ENCODE measurements at regions not wholly inside any gene's neighbourhood (a gene's known extent, or its start where the extent isn't known, plus 50 kb on each side); places are given as distances from the start of the nearest gene placed in this dataset.

GRCh38 chr18:42185486-42185885, 230.5 kb downstream of the PIK3C3 start:
- no peak for DNase-seq

- no peak for DNase-seq
These were observed 232.8 kb downstream of the PIK3C3 start for GRCh38 chr18:42187611-42188380.

- no peak for DNase-seq
These were observed 235.6 kb downstream of the PIK3C3 start for GRCh38 chr18:42190643-42191042.

- DNase-seq = no peak
These were observed 237.5 kb downstream of the PIK3C3 start for GRCh38 chr18:42192251-42193248.

DNA sequence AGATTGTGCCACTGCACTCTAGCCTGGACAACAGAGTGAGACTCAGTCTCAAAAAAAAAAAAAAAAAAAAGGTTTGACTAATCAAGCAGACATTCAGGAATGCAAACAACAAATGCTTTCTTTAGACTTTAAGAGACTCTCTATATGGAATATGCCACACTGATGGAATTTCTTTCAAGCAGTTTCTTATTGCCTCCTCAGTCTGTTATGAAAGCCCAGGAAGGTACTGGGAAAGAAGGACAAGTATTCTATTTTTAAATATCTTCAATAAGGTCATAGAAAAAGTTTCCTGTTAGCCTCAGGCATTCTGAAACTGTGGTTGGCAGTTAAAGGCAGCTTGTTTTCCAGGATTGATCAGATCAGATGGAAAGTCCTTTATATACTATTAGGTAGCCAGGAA, 241.6 kb downstream of the PIK3C3 start:
- no peak for DNase-seq

GRCh38 chr18:42201137-42201536, 246.1 kb downstream of the PIK3C3 start:
- DNase-seq = no peak

DNA sequence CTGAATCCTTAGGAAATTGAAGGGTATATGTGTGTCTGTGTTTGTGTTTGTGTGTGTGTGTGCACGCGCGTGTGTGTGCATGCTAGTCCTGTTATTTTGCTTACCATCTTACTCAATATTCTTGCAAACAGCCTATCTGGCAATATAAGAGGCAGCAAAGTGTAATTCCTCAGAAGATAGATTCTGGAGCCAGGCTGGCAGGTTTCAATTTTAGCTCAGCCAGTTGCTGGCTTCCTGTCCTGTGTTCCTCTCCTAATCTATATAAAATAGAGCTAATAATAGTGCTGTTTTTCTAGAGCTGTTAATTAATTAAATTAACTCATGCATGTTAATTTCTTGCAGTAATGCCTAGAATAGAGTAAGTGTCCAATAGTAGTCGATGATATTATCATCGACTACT, 256.2 kb downstream of the PIK3C3 start:
- no peak for DNase-seq

- DNase-seq = no peak
These were observed 267.5 kb downstream of the PIK3C3 start for GRCh38 chr18:42222557-42222956.

GRCh38 chr18:42228581-42228980, 273.5 kb downstream of the PIK3C3 start:
- no peak for DNase-seq

DNA sequence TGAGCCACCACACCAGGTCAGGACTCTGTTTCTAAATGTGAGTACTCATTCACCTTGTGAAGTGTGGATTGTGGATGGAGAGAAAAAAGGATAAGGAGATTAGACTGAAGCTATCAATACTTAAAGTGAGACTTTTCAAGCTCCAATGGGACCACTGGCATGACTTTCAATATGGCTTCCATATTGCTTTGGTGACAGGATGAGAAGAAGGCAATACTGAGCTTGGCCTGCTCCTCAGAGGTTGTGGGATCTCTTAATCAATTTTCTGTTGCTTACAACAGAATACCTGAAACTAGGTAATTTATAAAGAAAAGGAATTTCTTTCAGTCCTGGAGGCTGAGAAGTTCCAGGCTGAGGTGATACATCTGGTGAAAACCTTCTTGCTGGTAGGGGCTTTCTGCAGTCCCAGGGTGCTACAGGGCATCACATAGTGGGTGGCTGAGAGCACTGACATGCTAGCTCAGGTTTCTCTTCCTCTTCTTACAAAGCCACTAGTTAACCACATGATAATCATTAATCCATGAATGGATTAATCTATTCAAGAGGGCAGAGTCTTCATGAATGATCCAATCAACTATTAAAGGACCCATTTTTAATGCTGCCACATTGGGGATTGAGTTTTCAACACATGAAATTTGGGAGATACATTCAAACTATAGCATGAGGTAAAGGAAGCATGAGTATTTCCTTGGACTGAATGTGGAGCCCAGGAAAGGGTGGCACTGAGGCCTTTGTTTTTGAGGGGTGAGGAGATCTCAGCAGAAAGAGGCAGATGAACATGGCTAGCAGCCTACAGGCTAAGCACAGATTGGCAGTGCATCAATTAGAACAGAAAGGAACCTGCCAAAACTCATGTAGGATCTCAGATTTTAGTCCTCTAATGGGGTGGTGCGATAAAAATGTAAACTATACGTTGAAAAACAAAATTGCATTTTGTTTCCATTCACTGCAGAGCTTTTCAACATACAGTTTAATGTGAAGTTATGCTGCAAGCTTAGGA, 274.5 kb downstream of the PIK3C3 start:
- no peak for DNase-seq

- no peak for DNase-seq
These were observed 275.6 kb downstream of the PIK3C3 start for GRCh38 chr18:42230636-42231035.

DNA sequence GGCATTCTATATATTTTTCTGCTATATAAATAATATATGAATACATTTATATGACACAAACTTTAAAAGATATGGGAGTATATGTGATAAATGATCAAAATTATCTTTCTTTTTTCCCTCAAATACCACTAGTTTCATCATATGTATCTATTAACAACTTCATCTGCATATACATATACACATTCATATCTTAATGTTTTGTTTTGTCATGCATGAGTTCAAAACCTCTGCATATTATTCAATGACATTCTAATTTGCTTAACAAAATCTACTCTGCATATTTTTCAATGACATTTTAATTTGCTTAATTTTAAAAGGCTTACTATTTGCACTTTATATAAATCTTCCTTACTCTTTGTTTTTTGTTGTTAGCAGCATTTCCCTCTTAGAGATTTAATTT, 276.2 kb downstream of the PIK3C3 start:
- no peak for DNase-seq

GRCh38 chr18:42231796-42232195, 276.8 kb downstream of the PIK3C3 start:
- no peak for DNase-seq

DNA sequence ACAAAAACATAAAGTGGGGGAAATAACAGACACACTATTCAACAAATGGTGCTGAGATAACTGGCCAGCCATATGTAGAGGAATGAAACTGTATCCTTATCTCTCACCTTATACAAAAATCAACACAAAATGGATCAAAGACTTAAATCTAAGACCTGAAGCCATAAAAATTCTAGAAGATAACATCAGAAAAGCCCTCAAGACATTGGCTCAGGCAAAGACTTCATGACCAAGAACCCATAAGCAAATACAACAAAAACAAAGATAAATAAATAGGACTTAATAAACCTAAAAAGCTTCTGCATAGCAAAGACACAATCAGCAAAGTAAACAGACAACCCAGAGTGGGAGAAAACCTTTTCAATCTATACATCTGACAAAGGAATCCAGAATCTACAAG, 278.9 kb downstream of the PIK3C3 start:
- DNase-seq = no peak

GRCh38 chr18:42242758-42243157, 287.7 kb downstream of the PIK3C3 start:
- no peak for DNase-seq

- no peak for DNase-seq
These were observed 290.1 kb downstream of the PIK3C3 start for GRCh38 chr18:42245137-42245536.

DNA sequence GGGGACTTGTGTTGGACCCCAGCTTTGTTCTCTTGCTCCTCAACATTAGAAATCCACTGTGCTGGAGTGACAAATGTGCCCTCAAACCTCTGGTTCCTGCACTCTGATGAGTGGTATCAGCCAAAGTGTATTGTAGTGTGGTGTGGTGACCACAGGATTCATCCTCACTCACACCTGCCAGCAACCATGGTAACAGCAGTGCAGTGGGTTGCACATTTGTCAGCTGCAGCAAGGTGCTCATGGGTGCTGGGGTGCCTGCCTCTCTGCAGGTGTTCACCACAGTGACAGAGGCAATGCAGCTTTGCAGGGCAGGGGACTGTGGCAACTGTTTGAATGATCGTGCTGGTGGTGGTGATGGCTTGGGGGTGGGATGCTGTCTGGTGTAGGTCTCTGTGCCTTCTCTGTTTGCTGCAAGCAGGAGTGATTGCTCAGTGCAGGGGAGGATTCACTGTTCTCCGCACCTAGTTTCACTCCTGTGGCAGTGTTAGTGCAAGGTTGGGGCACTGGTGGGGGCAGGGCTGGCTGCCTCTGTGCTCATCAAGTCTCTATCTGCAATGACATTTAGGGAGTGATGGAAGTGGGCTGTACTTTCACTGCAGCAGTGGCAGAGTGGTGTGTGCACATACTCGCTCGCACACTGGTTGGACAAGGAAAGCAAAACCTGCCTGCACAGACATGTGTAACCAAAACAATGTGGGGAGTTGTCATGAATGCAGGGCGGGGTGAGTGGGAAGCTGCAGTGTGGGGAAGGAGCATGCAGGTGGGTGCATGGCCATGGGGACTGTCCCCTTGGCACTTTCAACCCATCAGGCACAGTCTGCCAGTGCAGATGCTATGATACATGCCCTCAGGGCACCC, 301.1 kb downstream of the PIK3C3 start:
- DNase-seq = no peak

- DNase-seq = no peak
These were observed 303.4 kb downstream of the PIK3C3 start for GRCh38 chr18:42258301-42258965.

GRCh38 chr18:42261731-42262130, 306.7 kb downstream of the PIK3C3 start:
- DNase-seq = no peak

GRCh38 chr18:42264497-42264896, 309.5 kb downstream of the PIK3C3 start:
- no peak for DNase-seq

GRCh38 chr18:42268186-42268725, 313.2 kb downstream of the PIK3C3 start:
- DNase-seq = no peak
